Suprapubic skin (tissue), 3 donors: ENCODE measurements at regions not wholly inside any gene's neighbourhood (a gene's known extent, or its start where the extent isn't known, plus 50 kb on each side); places are given as distances from the start of the nearest gene placed in this dataset.

Source experiments
- POLR2AphosphoS5 ChIP-seq, 3 donors: sonication (generic); formaldehyde crosslinking; IDR thresholded peaks; one replicate each; pipeline ENCODE4 v1.6.1; 2017; ENCODE audit warnings: antibody characterized with exemption in 3 of 3
- TF ChIP-seq, protein P1 (sequence below), 2 donors: fragments of 200-600 bp in 1 of 2; fragments of 450-650 bp in 1 of 2; sonication (generic) in 1 of 2; IDR thresholded peaks; one replicate each; pipeline ENCODE4 v1.5.1; 2016 to 2019; ENCODE audit warnings: antibody characterized with exemption in 2 of 2, mild to moderate bottlenecking in 1 of 2, moderate library complexity in 1 of 2

DNA sequence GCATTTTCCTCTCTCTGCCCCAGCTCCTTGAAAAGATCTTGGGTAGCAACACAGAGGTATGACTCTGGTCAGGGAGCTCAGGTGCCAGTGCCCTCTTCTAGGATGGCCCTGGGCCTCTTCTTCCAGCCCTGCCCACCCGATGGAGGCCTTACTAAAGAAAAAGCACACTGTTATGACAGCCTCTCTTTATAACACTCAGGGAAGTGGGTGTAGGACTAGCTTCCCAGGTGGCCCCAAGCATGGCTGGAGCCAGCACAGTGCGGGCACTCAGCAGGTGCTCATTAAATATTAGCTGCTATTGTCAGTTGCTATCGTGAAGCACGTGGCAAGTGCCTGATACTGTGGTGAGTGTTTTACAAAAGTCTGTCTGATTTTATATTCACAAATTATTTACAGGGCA lies 127.2 kb upstream of the B3GAT1 start:
- TF ChIP-seq, protein P1, sequence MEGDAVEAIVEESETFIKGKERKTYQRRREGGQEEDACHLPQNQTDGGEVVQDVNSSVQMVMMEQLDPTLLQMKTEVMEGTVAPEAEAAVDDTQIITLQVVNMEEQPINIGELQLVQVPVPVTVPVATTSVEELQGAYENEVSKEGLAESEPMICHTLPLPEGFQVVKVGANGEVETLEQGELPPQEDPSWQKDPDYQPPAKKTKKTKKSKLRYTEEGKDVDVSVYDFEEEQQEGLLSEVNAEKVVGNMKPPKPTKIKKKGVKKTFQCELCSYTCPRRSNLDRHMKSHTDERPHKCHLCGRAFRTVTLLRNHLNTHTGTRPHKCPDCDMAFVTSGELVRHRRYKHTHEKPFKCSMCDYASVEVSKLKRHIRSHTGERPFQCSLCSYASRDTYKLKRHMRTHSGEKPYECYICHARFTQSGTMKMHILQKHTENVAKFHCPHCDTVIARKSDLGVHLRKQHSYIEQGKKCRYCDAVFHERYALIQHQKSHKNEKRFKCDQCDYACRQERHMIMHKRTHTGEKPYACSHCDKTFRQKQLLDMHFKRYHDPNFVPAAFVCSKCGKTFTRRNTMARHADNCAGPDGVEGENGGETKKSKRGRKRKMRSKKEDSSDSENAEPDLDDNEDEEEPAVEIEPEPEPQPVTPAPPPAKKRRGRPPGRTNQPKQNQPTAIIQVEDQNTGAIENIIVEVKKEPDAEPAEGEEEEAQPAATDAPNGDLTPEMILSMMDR (IDR thresholded peaks at IDR 0.05) = no peak
- TF ChIP-seq POLR2AphosphoS5 (IDR thresholded peaks at IDR 0.05) = no peak
